DOHH2 (cell line): ENCODE measurements at regions not wholly inside any gene's neighbourhood (a gene's known extent, or its start where the extent isn't known, plus 50 kb on each side); places are given as distances from the start of the nearest gene placed in this dataset.

ENCODE experiments used
- CTCF ChIP-seq: fragments of 200-600 bp; sonication (generic); IDR thresholded peaks from one replicate; pipeline ENCODE4 v1.5.1; 2014; ENCODE audit warnings: antibody characterized with exemption, mild to moderate bottlenecking, low read depth, low read length; ENCODE audit not compliant: poor library complexity, severe bottlenecking
- EZH2phosphoT487 ChIP-seq: fragments of 200-600 bp; sonication (generic); IDR thresholded peaks from 2 replicates; pipeline ENCODE4 v1.6.1; 2017; ENCODE audit warnings: borderline replicate concordance, mild to moderate bottlenecking, antibody characterized with exemption, low read length, moderate library complexity, mixed read lengths

GRCh38 chr4:181148470-181148869, 1094.7 kb upstream of the TENM3 start:
- TF ChIP-seq CTCF (no peak), EZH2phosphoT487 (no peak)
